COLO829 (cell line): ENCODE measurements at regions not wholly inside any gene's neighbourhood (a gene's known extent, or its start where the extent isn't known, plus 50 kb on each side); places are given as distances from the start of the nearest gene placed in this dataset.
"Not testable (repeated sequence)": the region's sequence is repeated elsewhere in the genome, so short reads cannot be mapped to it uniquely, and the experiment has no call there.

Experiments
- DNase-seq: peaks from one replicate; pipeline ENCODE4 v3.0.0; 2012; ENCODE audit warnings: low spot score

DNA sequence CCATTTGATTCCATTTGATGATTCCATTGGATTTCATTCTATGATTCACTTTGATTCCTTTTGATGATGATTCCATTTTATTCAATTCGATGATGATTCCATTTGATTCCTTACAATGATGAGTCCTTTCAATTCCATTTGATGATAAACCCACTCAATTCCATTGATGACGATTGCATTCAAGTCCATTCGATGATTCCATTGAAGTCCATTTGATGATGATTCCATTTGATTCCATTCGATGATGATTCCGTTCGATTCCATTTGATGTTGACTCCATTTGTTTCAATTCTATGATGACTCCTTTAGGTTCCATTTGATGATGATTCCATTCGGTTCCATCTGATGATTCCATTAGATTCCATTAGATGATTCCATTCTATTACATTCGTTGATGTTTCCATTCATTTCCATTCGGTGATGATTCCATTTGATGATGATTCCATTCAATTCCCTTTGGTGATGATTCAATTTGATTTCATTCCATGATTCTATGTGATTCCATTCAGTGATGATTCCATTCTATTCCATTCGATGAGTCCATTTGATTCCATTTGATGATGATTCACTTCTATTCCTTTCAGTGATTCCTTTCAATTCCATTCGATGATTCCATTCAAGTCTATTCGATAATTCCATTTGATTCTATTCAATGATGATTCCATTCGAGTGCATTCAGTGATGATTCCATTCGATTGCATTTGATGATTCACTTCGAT lies 1106.0 kb downstream of the RPIA start:
- DNase-seq: no peak

DNA sequence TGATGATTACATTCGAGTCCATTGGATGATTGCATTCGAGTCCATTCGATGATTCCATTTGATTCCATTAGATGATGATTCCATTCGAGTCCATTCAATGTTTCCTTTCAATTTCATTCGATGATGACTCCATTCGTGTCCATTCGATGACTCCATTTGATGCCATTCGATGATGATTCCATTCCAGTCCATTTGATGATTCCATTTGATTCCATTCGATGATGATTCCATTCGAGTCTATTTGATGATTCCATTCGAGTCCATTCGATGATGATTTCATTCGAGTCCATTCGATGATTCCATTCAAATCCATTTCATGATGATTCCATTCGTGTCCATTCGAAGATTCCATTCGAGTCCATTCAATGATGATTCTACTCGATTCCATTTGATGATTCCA lies 1109.7 kb downstream of the RPIA start:
- not testable (repeated sequence) for DNase-seq

DNA sequence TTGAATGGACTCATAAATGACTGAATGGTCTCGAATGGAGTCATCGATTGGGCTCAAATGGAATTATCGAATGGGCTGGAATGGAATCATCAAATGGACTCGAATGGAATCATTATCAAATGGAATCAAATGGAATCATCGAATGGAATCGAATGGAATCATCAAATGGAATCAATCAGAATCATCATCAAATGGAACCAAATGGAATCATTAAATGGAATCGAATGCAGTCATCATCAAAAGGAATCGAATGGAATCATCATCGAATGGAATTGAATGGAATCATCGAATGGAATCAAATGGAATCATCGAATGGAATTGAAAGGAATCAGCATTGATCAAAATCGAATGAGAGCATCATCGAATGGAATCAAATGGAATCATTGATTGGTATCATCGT lies 1114.9 kb downstream of the RPIA start:
- DNase-seq: not testable (repeated sequence)

DNA sequence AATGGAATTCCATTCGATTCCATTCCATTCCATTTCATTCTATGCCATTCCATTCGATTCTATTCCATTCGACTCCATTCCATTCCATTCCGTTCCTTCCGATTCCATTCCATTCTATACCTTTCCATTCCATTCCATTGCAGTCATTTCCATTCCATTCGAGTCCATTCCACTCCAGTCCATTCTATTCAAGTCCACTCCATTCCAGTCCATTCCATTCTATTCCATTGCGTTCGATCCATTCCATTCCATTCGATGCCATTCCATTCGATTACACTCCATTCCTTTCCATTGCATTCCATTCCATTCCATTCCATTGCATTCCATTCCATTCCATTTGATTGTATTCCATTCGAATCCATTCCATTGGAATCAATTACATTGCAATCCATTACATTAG lies 1119.8 kb downstream of the RPIA start:
- DNase-seq: no peak

DNA sequence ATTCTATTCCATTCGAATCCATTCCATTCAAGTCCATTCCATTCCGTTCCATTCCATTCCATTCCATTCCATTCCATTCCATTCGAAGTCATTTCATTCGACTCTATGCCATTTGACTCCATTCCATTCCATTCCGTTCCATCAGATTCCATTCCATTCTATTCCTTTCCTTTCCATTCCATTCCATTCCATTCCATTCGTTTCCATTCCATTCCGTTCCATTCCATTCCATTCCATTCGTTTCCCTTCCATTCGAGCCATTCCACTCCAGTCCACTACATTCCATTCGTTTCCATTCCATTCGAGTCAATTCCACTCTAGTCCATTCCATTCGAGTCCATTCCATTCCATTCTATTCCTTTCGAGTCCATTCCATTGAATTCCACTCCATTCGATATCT lies 1120.4 kb downstream of the RPIA start:
- DNase-seq: not testable (repeated sequence)

DNA sequence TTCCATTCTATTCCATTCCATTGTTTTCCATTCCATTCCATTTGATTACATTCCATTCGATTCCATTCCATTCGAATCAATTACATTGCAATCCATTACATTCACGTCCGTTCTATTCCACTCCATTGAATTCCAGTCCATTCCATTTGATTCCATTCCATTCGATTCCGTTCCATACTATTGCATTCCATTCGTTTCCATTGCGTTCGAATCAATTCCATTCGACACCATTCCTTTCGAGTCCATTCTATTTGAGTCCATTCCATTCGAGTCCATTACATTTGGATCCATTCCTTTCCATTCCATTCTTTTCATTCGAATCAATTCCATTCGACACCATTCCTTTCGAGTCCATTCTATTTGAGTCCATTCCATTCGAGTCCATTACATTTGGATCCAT lies 1122.9 kb downstream of the RPIA start:
- not testable (repeated sequence) for DNase-seq

DNA sequence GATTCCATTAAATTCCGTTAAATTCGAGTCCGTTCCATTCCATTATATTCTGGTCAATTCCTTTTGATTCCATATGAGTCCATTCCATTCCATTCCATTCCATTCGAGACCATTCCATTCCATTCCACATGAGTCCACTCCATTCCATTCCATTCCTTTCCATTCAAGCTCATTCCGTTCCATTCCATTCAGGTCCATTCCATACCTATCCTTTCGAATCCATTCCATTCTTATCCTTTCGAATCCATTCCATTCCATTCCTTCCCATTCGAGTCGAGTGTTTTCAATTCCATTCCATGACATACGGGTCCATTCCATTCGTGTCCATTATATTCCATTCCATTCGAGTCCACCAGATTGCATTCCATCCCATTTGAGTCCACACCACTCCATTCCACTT lies 1127.4 kb downstream of the RPIA start:
- DNase-seq: no peak

DNA sequence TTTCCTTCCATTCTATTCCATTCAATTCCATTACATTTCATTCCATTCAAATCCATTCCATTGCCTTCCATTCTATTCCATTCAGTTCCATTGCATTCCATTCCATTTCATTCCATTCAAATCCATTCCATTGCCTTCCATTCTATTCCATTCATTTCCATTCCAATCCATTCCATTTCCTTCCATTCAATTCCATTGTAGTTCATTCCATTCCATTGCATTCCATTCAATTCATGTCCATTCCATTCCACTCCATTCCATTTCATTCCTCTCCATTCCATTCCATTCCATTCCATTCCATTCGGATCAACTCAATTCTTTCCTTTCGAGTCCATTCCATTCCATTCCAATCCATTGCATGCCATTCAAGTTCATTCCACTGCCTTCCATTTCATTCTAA lies 1128.3 kb downstream of the RPIA start:
- no peak for DNase-seq

DNA sequence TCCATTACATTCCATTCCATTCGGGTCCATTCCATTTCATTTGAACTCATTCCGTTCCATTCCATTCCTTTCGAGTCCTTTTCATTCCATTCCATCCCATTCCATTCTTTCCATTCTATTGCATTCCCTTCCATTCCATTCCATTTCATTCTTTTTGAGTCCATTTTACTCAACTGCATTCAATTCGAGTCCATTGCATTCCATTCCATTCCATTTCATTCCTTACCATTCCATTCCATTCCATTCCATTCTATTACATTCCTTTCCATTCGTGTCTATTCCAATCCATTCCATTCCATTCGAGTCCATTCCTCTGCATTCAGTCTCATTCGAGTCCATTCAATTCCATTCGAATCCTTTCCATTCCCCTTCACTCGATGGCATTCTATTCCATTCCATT lies 1128.8 kb downstream of the RPIA start:
- DNase-seq: no peak

DNA sequence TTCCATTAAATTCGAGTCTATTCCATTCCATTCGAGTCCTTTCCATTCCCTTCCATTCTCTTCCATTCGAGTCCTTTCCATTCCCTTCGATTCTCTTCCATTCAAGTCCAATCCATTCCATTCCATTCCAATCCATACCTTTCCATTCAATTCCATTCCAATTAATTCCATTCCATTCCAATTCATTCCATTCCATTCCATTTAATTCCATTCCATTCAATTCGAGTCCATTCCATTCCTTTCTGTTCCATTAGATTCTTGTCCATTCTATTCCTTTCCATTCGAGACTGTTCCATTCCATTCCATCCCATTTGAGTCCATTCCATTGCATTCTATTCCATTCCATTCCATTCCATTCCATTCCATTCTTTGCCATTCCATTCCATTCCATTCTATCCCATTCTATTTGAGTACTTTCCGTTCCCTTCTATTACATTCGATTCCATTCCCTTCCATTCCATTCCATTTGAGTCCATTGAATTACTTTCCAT lies 1130.0 kb downstream of the RPIA start:
- DNase-seq: no peak

DNA sequence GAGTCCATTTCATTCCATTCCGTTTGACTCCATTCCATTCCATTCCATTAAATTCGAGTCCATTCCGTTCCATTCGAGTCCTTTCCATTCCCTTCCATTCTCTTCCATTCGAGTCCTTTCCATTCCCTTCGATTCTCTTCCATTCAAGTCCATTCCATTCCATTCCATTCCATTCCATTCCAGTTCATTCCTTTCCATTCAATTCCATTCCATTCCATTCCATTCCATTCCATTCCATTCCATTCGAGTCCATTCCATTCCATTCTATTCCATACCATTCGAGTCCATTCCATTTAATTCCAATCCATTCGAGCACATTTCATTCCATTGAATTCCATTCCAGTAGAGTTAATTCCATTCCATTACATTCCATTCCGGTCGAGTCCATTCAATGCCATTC lies 1130.9 kb downstream of the RPIA start:
- not testable (repeated sequence) for DNase-seq

DNA sequence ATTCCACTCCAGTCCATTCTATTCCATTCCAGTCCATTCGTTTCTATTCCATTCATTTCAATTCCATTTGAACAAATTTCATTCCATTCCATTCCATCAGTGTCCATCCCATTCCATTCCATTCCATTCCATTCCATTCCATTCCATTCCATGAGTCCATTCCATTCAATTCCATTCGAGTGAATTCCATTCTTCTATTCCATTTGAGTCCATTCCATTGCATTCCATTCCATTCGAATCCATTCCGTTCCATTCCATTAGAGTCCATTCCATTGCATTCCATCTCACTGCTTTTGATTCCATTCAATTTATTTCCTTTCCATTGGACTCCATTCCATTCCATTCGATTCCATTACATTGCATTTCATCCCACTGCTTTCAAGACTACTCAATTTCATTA lies 1132.1 kb downstream of the RPIA start:
- DNase-seq: no peak

DNA sequence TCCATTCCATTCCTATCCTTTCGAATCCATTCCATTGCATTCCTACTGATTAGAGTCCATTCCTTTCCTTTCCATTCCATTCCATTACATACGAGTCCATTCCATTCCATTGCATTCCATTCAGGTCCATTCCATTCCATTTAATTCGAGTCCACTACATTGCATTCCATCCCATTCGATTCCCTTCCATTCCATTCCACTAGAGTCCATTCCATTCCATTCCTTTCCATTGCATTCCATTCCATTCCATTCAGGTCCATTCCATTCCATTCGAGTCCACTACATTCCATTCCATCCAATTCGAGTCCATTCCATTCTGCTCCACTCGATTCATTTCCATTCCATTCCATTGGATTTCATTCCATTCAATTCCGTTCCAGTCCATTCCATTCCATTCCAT lies 1133.6 kb downstream of the RPIA start:
- no peak for DNase-seq

DNA sequence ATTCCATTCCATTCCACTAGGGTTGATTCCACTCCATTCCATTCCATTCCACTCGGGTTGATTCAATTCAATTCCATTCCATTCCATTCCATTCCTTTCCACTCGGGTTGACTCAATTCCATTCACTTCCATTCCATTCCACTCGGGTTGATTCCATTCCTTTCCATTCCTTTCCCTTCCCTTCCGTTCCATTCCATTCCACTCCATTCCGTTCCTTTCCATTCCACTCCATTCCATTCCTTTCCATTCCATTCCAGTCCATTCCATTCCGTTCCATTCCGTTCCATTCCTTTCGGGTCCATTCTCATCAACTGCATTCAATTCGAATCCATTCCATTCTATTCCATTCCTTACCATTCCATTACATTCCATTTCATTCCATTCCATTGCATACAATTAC lies 1135.3 kb downstream of the RPIA start:
- not testable (repeated sequence) for DNase-seq

DNA sequence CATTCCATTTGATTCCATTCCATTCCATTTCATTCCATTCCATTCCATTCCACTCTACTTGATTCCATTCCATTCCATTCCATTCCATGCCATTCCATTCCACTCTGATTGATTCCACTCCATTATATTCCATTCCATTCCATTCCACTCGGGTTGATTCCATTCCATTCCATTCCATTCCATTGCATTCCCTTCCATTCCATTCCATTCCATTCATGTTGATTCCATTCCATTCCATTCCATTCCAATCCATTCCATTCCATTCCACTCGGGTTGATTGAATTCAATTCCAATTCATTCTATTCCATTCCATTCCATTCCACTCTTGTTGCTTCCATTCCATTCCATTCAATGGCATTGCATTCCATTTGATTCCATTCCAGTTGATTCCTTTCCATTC lies 1136.4 kb downstream of the RPIA start:
- DNase-seq: not testable (repeated sequence)

DNA sequence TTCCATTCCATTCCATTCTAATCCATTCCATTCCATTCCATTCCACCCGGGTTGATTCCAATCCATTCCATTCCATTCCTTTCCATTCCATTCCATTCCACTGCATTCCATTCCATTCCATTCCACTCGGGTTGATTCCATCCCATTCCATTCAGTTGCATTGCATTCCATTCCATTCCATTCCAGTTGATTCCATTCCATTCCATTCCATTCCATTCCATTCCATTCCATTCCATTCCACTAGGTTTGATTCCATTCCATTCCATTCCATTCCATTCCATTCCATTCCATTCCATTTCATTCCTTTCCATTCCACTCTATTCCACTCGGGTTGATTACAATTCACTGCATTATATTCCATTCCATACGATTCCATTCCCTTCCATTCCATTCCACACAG lies 1136.9 kb downstream of the RPIA start:
- DNase-seq: not testable (repeated sequence)

DNA sequence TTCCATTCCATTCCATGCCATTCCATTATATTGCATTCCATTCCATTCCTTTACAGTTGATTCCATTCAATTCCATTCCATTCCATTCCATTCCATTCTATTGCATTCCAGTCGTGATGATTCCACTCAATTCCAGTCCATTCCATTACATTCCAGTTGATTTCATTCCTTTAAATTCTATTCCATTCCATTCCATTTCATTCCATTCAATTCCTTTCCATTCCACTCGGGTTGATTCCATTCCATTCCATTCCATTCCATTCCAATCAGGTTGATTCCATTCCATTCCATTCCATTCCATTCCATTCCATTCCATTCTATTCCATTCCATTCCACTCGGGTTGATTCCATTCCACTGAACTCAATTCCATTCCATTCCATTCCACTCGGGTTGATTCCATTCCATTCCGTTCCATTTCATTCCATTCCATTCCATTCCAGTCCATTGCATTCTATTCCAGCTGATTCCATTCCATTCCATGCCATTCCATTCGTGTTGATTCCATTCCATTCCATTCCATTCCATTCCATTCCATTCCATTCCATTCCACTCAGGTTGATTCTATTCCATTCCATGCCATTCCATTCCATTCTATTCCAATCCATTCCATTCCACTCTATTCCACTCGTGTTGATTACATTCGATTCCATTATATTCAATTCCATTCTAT lies 1137.6 kb downstream of the RPIA start:
- not testable (repeated sequence) for DNase-seq

DNA sequence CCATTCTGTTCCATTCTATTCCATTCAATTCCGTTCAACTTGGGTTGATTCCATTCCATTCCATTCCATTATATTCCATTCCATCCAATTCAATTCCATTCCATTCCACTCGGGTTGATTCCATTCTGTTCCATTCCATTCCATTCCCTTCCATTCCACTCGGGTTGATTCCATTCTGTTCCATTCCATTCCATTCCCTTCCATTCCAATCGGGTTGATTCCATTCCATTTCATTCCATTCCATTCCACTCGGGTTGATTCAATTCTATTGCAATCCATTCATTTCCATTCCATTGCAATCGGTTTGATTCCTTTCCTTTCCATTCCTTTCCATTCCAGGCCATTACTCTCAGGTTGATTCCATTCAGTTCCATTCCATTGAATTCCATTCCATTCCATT lies 1138.4 kb downstream of the RPIA start:
- DNase-seq: no peak

DNA sequence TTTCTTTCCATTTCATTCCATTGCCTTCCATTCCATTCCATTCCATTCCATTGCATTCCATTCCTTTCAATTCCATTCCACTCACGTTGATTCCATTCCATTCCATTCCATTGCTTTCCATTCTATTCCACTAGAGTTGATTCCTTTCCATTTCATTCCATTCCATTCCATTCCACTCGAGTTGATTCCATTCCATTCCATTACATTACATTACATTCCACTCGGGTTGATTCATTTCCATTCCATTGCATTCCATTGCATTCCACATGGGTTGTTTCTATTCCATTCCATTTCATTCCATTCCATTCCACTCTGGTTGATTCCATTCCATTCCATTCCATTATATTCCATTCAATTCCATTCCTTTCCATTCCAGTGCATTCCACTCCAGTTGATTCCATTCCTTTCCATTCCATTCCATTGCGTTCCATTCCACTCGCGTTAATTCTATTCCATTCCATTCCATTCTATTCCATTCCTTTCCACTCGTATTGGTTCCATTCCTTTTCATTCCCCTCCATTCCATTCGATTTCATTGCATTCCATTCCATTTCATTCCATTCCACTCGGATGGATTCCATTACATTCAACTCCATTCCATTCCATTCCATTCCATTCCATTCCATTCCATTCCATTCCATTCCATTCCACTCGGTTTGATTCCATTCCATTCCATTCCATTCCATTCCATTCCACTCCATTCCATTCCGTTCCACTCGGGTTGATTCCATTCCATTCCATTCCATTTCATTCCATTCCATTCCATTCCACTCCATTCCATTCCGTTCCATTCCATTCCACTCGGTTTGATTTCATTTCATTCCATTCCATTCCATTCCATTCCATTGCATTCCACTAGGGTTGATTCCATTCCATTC lies 1139.1 kb downstream of the RPIA start:
- not testable (repeated sequence) for DNase-seq

DNA sequence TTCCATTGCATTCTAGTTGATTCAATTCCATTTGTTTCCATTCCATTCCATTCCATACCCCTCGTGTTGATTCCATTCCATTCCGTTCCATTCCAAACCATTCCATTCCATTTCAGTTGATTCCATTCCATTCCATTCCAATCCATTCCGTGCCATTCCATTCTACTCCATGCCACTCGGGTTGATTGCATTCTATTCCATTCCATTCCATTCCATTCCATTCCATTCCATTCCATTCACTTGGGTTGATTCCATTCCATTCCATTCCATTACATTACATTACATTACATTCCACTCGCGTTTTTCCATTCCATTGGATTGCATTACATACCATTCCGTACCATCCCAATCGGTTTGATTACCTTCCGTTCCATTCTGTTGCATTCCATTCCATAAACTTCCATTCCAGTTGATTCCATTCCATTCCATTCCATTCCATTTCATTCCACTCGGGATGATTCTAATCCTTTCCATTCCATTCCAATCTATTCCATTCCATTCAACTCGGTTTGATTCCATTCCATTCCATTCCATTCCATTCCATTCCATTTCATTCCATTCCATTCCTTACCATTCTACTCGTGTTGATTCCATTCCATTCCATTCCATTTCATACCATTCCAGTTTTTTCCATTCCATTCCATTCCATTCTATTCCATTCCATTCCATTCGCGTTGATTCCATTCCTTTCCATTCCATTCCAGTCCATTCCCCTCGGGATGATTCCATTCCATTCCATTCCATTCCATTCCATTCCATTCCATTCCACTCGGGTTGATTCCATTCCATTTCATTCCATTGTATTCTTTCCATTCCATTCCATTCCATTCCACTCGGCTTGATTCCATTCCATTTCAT lies 1140.4 kb downstream of the RPIA start:
- no peak for DNase-seq

DNA sequence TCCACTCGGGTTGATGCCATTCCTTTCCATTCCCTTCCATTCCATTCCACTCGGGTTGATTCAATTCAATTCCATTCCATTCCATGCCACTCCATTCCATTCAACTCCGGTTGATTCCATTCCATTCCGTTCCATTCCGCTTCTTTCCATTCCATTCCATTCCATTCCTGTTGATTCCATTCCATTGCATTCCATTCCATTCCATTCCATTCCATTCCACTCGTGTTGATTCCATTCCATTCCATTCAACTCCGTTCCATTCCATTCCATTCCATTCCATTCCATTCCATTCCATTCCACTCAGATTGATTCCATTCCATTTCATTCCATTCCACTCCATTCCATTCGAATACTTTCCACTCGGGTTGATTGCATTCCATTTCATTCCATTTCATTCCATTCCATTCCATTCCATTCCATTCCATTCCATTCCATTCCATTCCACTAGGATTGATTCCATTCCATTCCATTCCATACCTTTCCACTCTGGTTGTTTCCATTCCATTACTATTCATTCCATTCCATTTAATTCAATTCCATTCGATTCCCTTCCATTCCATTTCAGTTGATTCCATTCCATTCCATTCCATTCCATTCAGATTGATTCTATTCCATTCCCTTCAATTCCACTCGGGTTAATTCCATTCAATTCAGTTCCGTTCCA lies 1141.8 kb downstream of the RPIA start:
- DNase-seq: no peak
